GM19452 (cell line): ENCODE measurements at regions not wholly inside any gene's neighbourhood (a gene's known extent, or its start where the extent isn't known, plus 50 kb on each side); places are given as distances from the start of the nearest gene placed in this dataset.
A peak's percentile ranks its signal among the peaks of the same experiment; 100 is the strongest.
"Not testable (repeated sequence)": the region's sequence is repeated elsewhere in the genome, so short reads cannot be mapped to it uniquely, and the experiment has no call there.

Source experiments
- ATAC-seq: cut with Tn5 transposase; IDR thresholded peaks from one replicate; pipeline ENCODE4 v1.9.1; 2021; ENCODE audit not compliant: unreplicated experiment

- ATAC-seq = peak; percentile 84
Observed at GRCh38 chr6:15936503-15936902, 192.4 kb upstream of the MYLIP start.

GRCh38 chr6:15935661-15936060, 193.2 kb upstream of the MYLIP start:
- no peak for ATAC-seq

- not testable (repeated sequence) for ATAC-seq
Observed at GRCh38 chr6:15931697-15932096, 197.2 kb upstream of the MYLIP start.

GRCh38 chr6:15930207-15930606, 198.7 kb upstream of the MYLIP start:
- no peak for ATAC-seq

GRCh38 chr6:15929685-15930084, 199.2 kb upstream of the MYLIP start:
- no peak for ATAC-seq

- ATAC-seq = no peak
Observed at GRCh38 chr6:15927531-15928225, 201.2 kb upstream of the MYLIP start.

GRCh38 chr6:15926256-15926655, 202.6 kb upstream of the MYLIP start:
- ATAC-seq = no peak

- ATAC-seq = no peak
Observed at GRCh38 chr6:15924893-15925292, 204.0 kb upstream of the MYLIP start.

GRCh38 chr6:15922510-15923250, 206.2 kb upstream of the MYLIP start:
- no peak for ATAC-seq

GRCh38 chr6:15921243-15921642, 207.6 kb upstream of the MYLIP start:
- no peak for ATAC-seq

GRCh38 chr6:15916581-15916980, 212.3 kb upstream of the MYLIP start:
- ATAC-seq = no peak

- ATAC-seq = no peak
Observed at GRCh38 chr6:15915508-15916178, 213.2 kb upstream of the MYLIP start.

- no peak for ATAC-seq
Observed at GRCh38 chr6:15914553-15914952, 214.3 kb upstream of the MYLIP start.

- no peak for ATAC-seq
Observed at GRCh38 chr6:15913573-15913972, 215.3 kb upstream of the MYLIP start.

GRCh38 chr6:15912505-15913400, 216.1 kb upstream of the MYLIP start:
- no peak for ATAC-seq

- no peak for ATAC-seq
Observed at GRCh38 chr6:15911753-15912504, 217.0 kb upstream of the MYLIP start.

GRCh38 chr6:15909290-15910070, 219.4 kb upstream of the MYLIP start:
- no peak for ATAC-seq

- no peak for ATAC-seq
Observed at GRCh38 chr6:15908871-15909270, 220.0 kb upstream of the MYLIP start.

GRCh38 chr6:15907914-15908518, 220.9 kb upstream of the MYLIP start:
- ATAC-seq = no peak
